ENCODE measurements at regions not wholly inside any gene's neighbourhood (a gene's known extent, or its start where the extent isn't known, plus 50 kb on each side); places are given as distances from the start of the nearest gene placed in this dataset.

DNA sequence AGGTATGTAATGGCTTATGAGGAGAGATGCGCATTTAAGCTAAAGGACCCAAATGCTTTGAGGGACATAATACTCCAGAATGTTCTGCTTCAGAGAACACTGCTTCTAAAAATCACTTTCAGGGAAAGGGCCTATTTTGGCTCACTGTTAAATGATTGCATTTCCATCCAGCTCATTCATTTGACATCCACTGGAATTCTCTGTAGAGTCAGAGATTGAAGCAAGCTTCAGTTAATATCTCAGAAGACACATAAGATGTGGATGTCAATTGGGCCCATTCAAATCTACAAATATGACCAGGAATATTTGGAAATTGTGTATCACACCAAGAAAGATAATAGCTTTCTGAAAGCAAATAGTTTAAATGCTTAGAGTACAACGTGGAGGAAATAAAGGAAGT is 209.9 kb upstream of the VSTM2A start:
- CTCF ChIA-PET: no interaction called here
- no peak overlapping the region for H3K27ac ChIP-seq
- POLR2A ChIA-PET (ENCODE audit: low non-redundant PET): no interaction called here
- DNase-seq (ENCODE audit: low spot score): no peak
- TF ChIP-seq, protein P1, sequence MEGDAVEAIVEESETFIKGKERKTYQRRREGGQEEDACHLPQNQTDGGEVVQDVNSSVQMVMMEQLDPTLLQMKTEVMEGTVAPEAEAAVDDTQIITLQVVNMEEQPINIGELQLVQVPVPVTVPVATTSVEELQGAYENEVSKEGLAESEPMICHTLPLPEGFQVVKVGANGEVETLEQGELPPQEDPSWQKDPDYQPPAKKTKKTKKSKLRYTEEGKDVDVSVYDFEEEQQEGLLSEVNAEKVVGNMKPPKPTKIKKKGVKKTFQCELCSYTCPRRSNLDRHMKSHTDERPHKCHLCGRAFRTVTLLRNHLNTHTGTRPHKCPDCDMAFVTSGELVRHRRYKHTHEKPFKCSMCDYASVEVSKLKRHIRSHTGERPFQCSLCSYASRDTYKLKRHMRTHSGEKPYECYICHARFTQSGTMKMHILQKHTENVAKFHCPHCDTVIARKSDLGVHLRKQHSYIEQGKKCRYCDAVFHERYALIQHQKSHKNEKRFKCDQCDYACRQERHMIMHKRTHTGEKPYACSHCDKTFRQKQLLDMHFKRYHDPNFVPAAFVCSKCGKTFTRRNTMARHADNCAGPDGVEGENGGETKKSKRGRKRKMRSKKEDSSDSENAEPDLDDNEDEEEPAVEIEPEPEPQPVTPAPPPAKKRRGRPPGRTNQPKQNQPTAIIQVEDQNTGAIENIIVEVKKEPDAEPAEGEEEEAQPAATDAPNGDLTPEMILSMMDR (conservative IDR thresholded peaks at IDR 0.05; ENCODE audit: low read depth): no peak

DNA sequence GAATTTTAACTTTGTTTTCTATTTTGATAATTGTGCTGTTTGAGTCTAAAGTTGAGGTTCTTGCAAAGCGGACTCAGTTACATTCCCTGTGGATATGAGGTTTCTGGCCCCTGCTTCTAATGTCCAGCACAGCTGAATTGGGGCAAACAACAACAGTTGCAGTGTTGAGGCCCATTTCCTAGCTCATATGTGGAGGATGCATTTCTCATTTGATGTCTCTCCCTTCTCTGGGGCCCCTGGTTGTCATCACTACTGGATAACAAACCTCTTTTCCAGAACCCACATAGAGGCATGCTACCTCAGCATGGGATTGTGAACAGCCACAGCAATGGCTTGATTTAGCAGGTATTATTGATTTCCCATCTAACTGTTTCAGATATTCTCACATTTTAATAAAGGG is 208.2 kb upstream of the VSTM2A start:
- ChIA-PET CTCF (no interaction called here), POLR2A (ENCODE audit: low non-redundant PET) (no interaction called here)
- no peak for DNase-seq (ENCODE audit: low spot score)
- no peak overlapping the region for H3K27ac ChIP-seq
- TF ChIP-seq, protein P1 (conservative IDR thresholded peaks at IDR 0.05; ENCODE audit: low read depth): no peak

DNA sequence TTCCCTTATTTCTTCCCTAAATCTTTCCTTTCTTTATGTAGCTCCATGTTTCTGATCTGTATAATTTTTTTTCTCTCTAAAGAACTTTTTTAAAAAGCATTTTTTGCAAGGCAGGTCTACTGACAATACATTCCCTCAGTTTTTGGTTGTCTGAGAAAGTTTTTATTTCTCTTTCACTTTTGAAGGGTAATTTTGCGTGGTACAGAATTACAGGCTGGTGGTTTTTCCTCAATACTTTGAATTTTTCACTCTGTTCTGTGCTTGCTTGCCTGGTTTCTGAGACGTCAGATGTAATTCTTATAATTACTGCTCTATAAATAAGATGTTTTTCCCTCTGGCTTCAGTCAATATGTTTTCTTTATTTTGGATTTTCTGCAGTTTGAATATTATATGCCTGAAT is 205.4 kb upstream of the VSTM2A start:
- no peak overlapping the region for H3K27ac ChIP-seq
- no peak for DNase-seq (ENCODE audit: low spot score)
- ChIA-PET POLR2A (ENCODE audit: low non-redundant PET) (no interaction called here), CTCF (interaction anchor here (0.6 kb wide), 1 partner anchor 135 kb away, joined by 3 read pairs; no protein-coding TSS in a partner anchor)
- TF ChIP-seq, protein P1 (conservative IDR thresholded peaks at IDR 0.05; ENCODE audit: low read depth): no peak

DNA sequence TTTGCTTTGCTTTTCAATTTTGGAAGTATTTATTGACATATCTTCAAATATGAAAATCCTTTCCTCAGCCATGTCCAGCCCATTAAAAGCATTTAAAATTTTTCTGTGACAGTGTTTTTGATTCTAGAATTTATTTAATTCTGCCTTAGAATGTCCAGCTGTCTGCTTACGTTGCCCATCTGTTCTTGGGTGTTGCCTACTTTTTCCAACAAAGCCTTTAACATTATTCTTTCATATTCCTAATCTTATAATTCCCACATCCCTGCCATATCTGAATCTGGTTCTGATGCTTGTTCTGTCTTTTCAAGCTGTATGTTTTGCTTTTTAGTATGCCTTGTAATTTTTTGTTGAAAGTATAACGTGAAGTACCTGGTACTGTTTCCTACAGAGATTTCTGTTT is 204.7 kb upstream of the VSTM2A start:
- TF ChIP-seq, protein P1 (conservative IDR thresholded peaks at IDR 0.05; ENCODE audit: low read depth): no peak
- no peak overlapping the region for H3K27ac ChIP-seq
- DNase-seq (ENCODE audit: low spot score): no peak
- CTCF ChIA-PET: no interaction called here
- POLR2A ChIA-PET (ENCODE audit: low non-redundant PET): no interaction called here

DNA sequence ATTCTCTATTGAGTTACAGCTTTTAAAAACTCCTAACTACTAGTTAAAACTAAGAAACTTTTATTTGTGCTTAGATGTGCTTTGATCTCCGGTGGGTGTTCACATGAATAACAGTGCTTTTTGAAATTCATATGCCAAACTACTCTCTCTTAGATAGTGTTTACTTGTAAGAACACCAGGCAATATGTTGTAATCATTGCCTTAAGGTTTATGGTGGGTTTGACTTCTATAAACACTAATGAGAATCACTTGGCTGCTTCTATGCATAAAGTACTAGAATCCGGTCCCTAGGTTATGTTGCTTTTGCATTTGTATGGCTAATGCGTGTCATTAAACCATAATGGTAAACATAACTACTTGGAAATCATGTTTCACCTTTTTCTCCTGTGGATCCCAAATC is 203.9 kb upstream of the VSTM2A start:
- DNase-seq (ENCODE audit: low spot score): no peak
- H3K27ac ChIP-seq: no peak overlapping the region
- ChIA-PET POLR2A (ENCODE audit: low non-redundant PET) (no interaction called here), CTCF (no interaction called here)
- TF ChIP-seq, protein P1 (conservative IDR thresholded peaks at IDR 0.05; ENCODE audit: low read depth): no peak

DNA sequence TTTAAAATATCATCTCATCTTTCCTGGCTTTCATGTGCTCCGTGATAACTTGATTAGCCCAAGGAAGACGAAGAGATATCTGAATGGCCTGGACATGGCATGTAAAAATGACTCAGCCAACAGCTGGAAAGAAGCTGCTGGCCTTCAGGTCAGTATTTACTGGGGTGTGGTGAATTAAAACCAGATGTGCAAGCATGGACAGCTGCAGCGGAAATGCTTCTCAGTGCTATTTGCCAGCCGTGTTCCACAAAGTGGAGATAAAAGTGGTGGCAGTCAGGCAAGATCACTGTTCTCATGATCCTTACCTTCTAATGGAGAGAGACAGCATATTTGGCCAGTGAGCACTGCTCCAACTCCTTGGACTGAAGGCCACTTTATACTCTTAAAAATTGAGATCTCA is 203.1 kb upstream of the VSTM2A start:
- CTCF ChIA-PET: no interaction called here
- H3K27ac ChIP-seq: no peak overlapping the region
- DNase-seq (ENCODE audit: low spot score): no peak
- TF ChIP-seq, protein P1 (conservative IDR thresholded peaks at IDR 0.05; ENCODE audit: low read depth): no peak
- POLR2A ChIA-PET (ENCODE audit: low non-redundant PET): no interaction called here

DNA sequence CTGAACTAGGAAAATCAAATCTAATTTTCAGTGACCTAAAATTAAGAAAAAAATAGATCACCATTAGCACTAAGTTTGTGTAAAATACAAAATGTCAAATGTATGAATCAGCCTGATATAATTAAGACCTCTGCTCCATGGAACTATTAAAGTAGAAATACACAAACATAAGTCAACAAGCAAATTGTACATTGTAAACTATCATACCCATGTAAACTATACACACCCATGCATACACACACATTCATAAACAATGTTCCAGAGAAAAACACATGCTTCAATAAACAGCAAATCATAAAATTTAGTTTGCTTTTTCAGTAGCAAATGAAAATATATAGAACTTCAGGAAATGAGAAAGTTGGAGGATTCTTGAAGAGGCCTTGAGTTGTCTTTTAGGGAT is 199.7 kb upstream of the VSTM2A start:
- ChIA-PET CTCF (no interaction called here), POLR2A (ENCODE audit: low non-redundant PET) (no interaction called here)
- TF ChIP-seq, protein P1 (conservative IDR thresholded peaks at IDR 0.05; ENCODE audit: low read depth): no peak
- no peak for DNase-seq (ENCODE audit: low spot score)
- no peak overlapping the region for H3K27ac ChIP-seq

Measured in RWPE1 (cell line).